Large intestine (tissue), 3 donors: ENCODE measurements at regions not wholly inside any gene's neighbourhood (a gene's known extent, or its start where the extent isn't known, plus 50 kb on each side); places are given as distances from the start of the nearest gene placed in this dataset.
"Not testable (repeated sequence)": the region's sequence is repeated elsewhere in the genome, so short reads cannot be mapped to it uniquely, and the experiment has no call there.

Experiments
- DNase-seq, 2 donors: peaks; one replicate each; pipeline versions ENCODE4 v3.0.0 to v3.0.0-alpha.2; 2013
- H3K27ac ChIP-seq: one replicate; pipeline ENCODE4 v1.5.1; 2013; ENCODE audit warnings: low read length
- H3K27me3 ChIP-seq: 2 replicates; pipeline ENCODE4 v1.6.1; 2013; ENCODE audit warnings: low read length; ENCODE audit not compliant: control insufficient read depth, insufficient read depth
- H3K36me3 ChIP-seq: 2 replicates; pipeline ENCODE4 v1.6.1; 2013; ENCODE audit warnings: low read length; ENCODE audit not compliant: control insufficient read depth, insufficient read depth
- H3K4me1 ChIP-seq: one replicate; pipeline ENCODE4 v1.6.1; 2013; ENCODE audit warnings: low read length; ENCODE audit not compliant: control insufficient read depth, insufficient read depth
- H3K4me3 ChIP-seq: one replicate; pipeline ENCODE4 v1.5.1; 2013; ENCODE audit warnings: low read length
- H3K9me3 ChIP-seq: one replicate; pipeline ENCODE4 v1.6.1; 2013; ENCODE audit warnings: mild to moderate bottlenecking, low read depth, low read length, moderate library complexity; ENCODE audit not compliant: control insufficient read depth
- WGBS: methylation state at CpG from one replicate; pipeline ENCODE4 v1.1.5; 2013; ENCODE audit warnings: low lambda C conversion rate; ENCODE audit not compliant: insufficient coverage; 5-methylcytosine and 5-hydroxymethylcytosine counted together

DNA sequence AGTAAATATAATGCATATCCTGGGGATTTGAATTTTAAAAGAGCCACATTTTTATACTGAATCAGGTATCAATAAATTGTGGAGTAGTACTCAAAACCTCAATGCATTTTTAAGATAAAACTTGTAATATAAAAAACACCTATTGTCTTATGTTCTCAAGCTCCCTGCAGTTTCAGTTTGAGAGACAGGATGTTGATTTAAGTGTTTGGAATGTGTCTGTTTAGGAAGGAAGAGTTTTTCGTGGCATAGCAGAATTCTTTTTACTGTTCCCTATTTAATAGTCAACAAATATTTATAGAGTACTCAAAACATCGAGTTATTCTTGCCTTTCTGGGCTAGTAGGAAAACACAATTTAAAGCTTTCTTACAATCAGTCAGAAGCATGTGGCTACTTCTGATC lies 146.1 kb upstream of the BCHE start:
- no peak for DNase-seq
- 83% methylated on average over 1 of the region's 2 CpGs for WGBS
- H3K27ac ChIP-seq = no peak overlapping the region
- H3K9me3 ChIP-seq = no peaks in the 10 kb centered on the region
- H3K4me1 ChIP-seq = no peaks in the 10 kb centered on the region
- no peaks in the 10 kb centered on the region for H3K36me3 ChIP-seq
- no peaks in the 10 kb centered on the region for H3K27me3 ChIP-seq
- no peak overlapping the region for H3K4me3 ChIP-seq

DNA sequence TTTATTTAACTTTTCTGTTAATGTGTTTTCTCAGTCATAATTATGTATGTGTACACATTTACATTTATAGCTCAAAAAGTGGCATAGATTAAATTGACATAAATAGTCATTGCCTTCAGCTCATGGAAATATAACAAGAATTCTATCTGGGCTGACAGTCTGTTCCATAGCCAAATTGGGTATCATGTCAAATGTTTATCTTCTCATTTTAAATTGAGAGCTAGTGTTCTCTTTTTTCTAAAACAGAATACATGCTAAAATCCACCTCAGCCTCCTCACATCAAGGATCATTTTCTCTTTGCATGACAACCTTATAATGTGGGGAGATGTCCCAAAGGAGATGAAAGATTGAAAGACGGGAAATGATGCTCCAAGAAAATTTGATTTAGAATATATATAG lies 144.1 kb upstream of the BCHE start:
- H3K4me1 ChIP-seq = no peaks in the 10 kb centered on the region
- H3K4me3 ChIP-seq = no peak overlapping the region
- no peaks in the 10 kb centered on the region for H3K27me3 ChIP-seq
- WGBS = 100% methylated on average over 1 of the region's 1 CpG
- H3K27ac ChIP-seq = no peak overlapping the region
- DNase-seq = no peak
- H3K9me3 ChIP-seq = no peaks in the 10 kb centered on the region
- no peaks in the 10 kb centered on the region for H3K36me3 ChIP-seq

DNA sequence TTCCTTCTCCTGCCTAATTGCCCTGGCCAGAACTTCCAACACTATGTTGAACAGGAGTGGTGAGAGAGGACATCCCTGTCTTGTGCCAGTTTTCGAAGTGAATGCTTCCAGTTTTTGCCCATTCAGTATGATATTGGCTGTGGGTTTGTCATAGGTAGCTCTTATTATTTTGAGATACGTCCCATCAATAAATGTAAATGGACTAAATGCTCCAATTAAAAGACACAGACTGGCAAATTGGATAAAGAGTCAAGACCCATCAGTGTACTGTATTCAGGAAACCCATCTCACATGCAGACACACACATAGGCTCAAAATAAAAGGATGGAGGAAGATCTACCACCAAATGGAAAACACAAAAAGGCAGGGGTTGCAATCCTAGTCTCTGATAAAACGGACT lies 123.6 kb upstream of the BCHE start:
- H3K27ac ChIP-seq, H3K27me3 ChIP-seq, DNase-seq, H3K9me3 ChIP-seq, H3K4me1 ChIP-seq, H3K36me3 ChIP-seq, H3K4me3 ChIP-seq: not testable (repeated sequence)
- 80% methylated on average over 1 of the region's 3 CpGs for WGBS

DNA sequence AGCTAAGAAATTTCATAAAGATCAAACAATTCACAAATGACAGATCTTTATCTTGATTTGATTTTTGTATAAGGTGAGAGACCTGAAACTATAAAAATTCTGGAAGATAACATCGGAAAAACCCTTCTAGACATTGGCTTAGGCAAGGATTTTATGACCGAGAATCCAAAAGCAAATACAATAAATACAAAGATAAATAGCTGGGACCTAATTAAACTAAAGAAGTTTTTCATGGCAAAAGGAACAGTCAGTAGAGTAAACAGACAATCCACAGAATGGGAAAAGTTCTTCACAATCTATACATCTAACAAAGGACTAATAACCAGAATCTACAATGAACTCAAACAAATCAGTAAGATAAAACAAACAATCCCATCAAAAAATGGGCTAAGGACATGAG lies 116.9 kb upstream of the BCHE start:
- WGBS = 11% methylated on average over 1 of the region's 2 CpGs
- no peaks in the 10 kb centered on the region for H3K4me1 ChIP-seq
- no peaks in the 10 kb centered on the region for H3K27me3 ChIP-seq
- no peak for DNase-seq
- no peak overlapping the region for H3K27ac ChIP-seq
- H3K9me3 ChIP-seq = no peaks in the 10 kb centered on the region
- H3K4me3 ChIP-seq = no peak overlapping the region
- H3K36me3 ChIP-seq = no peaks in the 10 kb centered on the region

DNA sequence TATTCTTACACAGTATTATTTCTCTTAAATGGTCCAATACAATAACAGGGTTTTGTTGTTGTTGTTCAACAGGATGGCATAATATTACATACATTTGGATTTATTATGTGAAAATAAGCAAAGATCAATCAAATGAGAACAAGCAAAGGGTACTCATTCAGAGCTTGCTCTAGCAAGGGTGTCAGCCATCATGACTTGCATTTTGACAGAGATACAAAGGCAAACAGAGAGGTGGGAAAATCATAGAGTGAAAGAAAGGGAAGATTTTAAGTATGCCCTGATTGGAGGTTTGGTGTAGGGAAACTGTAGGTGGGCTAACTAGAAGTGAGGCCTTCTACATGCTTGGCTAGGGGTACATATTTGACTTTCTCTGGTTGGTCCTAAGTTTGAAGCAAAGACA lies 109.1 kb upstream of the BCHE start:
- H3K36me3 ChIP-seq = no peaks in the 10 kb centered on the region
- no peaks in the 10 kb centered on the region for H3K27me3 ChIP-seq
- H3K27ac ChIP-seq = no peak overlapping the region
- no peak for DNase-seq
- no peaks in the 10 kb centered on the region for H3K4me1 ChIP-seq
- H3K9me3 ChIP-seq = no peaks in the 10 kb centered on the region
- no peak overlapping the region for H3K4me3 ChIP-seq

DNA sequence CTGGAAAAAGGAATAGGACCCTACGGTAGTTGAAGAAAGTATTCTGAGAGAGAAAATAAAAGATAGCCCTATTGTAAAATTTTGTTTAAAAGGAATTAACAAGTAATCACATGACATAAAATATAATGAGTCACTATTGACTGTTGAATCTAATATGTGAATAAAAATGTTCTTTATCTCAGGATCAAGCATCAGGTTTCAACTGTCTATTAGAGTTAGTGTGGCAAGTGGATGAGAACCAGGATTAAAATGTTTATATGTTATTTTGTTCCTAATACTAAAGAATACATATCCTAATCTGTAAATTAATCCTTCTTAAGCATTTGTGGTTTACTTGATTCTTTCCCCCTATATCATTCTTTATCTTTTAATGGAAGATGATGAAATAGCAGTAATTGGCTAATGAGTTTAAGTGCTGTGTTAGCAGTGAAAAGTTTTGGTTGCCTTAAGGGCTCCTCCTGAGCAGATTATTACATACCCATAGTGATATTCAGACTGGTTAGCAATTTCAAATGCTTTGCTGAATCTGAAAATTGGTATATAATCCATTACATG lies 101.8 kb upstream of the BCHE start:
- Histone ChIP-seq H3K27me3 (no peaks in the 10 kb centered on the region), H3K4me1 (no peaks in the 10 kb centered on the region), H3K36me3 (no peaks in the 10 kb centered on the region), H3K9me3 (no peaks in the 10 kb centered on the region), H3K4me3 (no peak overlapping the region), H3K27ac (no peak overlapping the region)
- 100% methylated on average over 1 of the region's 1 CpG for WGBS
- no peak for DNase-seq

DNA sequence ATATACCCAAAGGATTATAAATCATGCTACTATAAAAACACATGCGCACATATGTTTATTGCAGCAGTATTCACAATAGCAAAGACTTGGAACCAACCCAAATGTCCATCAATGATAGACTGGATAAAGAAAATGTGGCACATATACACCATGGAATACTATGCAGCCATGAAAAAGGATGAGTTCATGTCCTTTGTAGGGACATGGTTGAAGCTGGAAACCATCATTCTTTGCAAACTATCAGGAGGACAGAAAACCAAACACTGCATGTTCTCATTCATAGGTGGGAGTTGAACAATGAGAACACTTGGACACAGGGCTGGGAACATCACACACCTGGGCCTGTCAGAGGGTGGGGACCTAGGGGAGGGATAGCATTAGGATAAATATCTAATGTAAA lies 98.9 kb upstream of the BCHE start:
- not testable (repeated sequence) for H3K36me3 ChIP-seq, H3K9me3 ChIP-seq, H3K4me1 ChIP-seq, H3K27ac ChIP-seq, H3K27me3 ChIP-seq, H3K4me3 ChIP-seq, DNase-seq
- no CpG with 5 or more reads among the region's 1 CpG for WGBS

DNA sequence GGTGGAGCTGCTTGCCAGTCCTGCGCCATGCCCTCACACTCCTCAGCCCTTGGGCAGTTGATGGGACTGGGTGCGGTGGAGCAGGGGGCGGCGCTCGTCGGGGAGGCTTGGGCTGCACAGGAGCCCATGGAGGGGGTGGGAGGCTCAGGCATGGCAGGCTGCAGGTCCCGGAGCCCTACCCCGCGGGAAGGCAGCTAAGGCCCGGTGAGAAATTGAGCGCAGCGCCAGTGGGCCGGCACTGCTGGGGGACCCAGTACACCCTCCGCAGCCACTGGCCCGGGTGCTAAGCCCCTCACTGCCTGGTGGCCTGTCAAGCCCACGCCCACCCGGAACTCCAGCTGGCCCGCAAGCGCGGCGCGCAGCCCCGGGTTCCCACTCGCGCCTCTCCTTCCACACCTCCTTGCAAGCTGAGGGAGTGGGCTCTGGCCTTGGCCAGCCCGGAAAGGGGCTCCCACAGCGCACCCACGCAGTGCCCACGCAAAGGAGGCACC lies 87.1 kb upstream of the BCHE start:
- not testable (repeated sequence) for DNase-seq, H3K36me3 ChIP-seq, H3K4me1 ChIP-seq, H3K4me3 ChIP-seq, H3K27ac ChIP-seq, H3K9me3 ChIP-seq, H3K27me3 ChIP-seq
- no CpG with 5 or more reads among the region's 29 CpGs for WGBS

DNA sequence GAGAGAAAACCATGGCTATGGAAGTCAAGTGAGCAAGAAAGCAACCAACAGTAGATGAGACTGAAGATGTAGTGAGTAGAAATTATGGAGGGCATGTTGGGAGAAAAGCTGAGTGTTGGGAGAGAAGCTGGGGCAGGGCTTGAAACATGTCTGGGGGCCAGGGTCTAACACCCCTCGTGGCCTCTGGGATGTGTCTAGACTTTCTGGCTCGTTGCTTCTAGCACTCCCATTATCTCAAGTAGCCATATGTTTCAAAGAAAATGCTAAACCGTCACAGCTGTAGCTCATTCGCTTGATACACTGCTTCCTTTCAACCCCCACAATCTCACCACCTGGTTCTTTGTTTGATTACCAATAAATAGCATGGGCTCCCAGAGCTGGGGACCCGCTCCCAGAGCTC lies 83.8 kb upstream of the BCHE start:
- H3K36me3 ChIP-seq = no peaks in the 10 kb centered on the region
- peaks cover 14% of the 10 kb centered on the region for H3K9me3 ChIP-seq
- no peak overlapping the region for H3K27ac ChIP-seq
- no peak for DNase-seq
- H3K27me3 ChIP-seq = no peaks in the 10 kb centered on the region
- H3K4me3 ChIP-seq = no peak overlapping the region
- H3K4me1 ChIP-seq = no peaks in the 10 kb centered on the region
- no CpG with 5 or more reads among the region's 5 CpGs for WGBS

DNA sequence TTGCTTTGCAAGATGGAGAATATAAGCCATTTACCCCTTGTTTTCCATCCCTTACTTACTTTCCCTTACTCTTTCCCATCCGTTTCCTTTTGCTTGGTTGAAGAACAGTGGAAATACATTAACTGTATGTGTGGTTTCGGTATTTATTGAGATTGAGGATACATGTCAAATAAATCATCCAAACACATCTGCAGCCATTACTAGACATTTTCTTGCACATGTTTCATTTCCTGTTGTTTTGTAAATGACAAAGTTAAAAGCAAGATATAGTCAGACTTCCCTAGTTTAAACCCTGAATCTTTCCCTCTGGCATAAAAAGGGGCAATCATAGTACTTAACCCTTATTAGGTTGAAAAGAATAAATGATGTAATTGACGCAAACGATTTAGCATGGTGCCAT lies 82.1 kb upstream of the BCHE start:
- no peak overlapping the region for H3K27ac ChIP-seq
- DNase-seq = no peak
- H3K36me3 ChIP-seq = no peaks in the 10 kb centered on the region
- H3K4me3 ChIP-seq = no peak overlapping the region
- 80% methylated on average over 3 of the region's 4 CpGs for WGBS
- no peaks in the 10 kb centered on the region for H3K27me3 ChIP-seq
- H3K9me3 ChIP-seq = peaks cover 10% of the 10 kb centered on the region
- H3K4me1 ChIP-seq = no peaks in the 10 kb centered on the region

DNA sequence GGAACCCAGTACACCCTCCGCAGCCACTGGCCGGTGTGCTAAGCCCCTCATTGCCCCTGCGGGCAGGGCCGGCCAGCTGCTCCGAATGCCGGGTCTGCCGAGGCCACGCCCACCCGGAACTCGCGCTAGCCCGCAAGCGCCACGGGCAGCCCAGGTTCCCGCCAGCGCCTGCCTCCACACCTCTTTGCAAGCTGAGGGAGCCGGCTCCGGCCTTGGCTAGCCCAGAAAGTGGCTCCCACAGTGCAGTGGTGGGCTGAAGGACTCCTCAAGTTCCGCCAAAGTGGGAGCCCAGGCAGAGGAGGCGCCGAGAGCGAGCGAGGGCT lies 81.4 kb upstream of the BCHE start:
- Histone ChIP-seq H3K27me3 (no peaks in the 10 kb centered on the region), H3K4me1 (no peaks in the 10 kb centered on the region), H3K27ac (no peak overlapping the region), H3K36me3 (no peaks in the 10 kb centered on the region), H3K4me3 (no peak overlapping the region), H3K9me3 (peaks cover 7% of the 10 kb centered on the region)
- DNase-seq = no peak
- WGBS = no CpG with 5 or more reads among the region's 23 CpGs
